HEK293 (cell line): ENCODE measurements at regions not wholly inside any gene's neighbourhood (a gene's known extent, or its start where the extent isn't known, plus 50 kb on each side); places are given as distances from the start of the nearest gene placed in this dataset.

Experiments used
- CTCF ChIA-PET: fragments of 350-600 bp; formaldehyde crosslinking; extraction: SDS; loops from one replicate; lab custom pipeline; 2021; ENCODE audit warnings: antibody characterized with exemption; lab: Yijun Ruan, JAX
- POLR2A ChIA-PET: fragments of 300-600 bp; formaldehyde crosslinking; extraction: SDS; loops from one replicate; lab custom pipeline; 2020; ENCODE audit warnings: antibody characterized with exemption, inconsistent platforms; lab: Yijun Ruan, JAX
- H3K27ac ChIP-seq: fragments of 200-500 bp; sonication (Bioruptor generic); 2 replicates; pipeline ENCODE4 v1.5.1; 2014; ENCODE audit warnings: low read depth, low read length, control low read depth, inconsistent platforms; ENCODE audit errors: extremely low read depth
- H3K36me3 ChIP-seq, 2 experiments: fragments of 200-500 bp in 1 of 2; sonication (Bioruptor generic) in 1 of 2; 1 replicate in 1 of 2; 2 replicates in 1 of 2; pipeline ENCODE4 v1.5.1; 2014 to 2017; ENCODE audit warnings: inconsistent platforms in 2 of 2, low read length in 2 of 2; ENCODE audit not compliant: control insufficient read depth in 2 of 2, insufficient read depth in 1 of 2
- H3K4me1 ChIP-seq: fragments of 200-500 bp; sonication (Bioruptor generic); 2 replicates; pipeline ENCODE4 v1.5.1; 2014; ENCODE audit warnings: mild to moderate bottlenecking, low read length, inconsistent platforms; ENCODE audit not compliant: control insufficient read depth, insufficient read depth
- H3K4me3 ChIP-seq: 2 replicates; pipeline ENCODE4 v1.5.1; 2011; ENCODE audit warnings: low read depth, mild to moderate bottlenecking, control low read depth, low read length, moderate library complexity
- H3K9me3 ChIP-seq: fragments of 200-500 bp; sonication (Bioruptor generic); 2 replicates; pipeline ENCODE4 v1.5.1; 2014; ENCODE audit warnings: low read depth, low read length, inconsistent platforms; ENCODE audit not compliant: control insufficient read depth, insufficient read depth
- HOXD13 ChIP-seq: sonication (generic); formaldehyde crosslinking; IDR thresholded peaks from 2 replicates; pipeline ENCODE4 v1.8.0; 2022; ENCODE audit warnings: missing genetic modification reagents, borderline replicate concordance
- PRDM2 ChIP-seq: fragments of 450-650 bp; formaldehyde crosslinking; IDR thresholded peaks from 2 replicates; pipeline ENCODE4 v1.5.1; 2016; ENCODE audit warnings: missing biosample characterization, missing genetic modification characterization, borderline replicate concordance
- REPIN1 ChIP-seq: fragments of 450-650 bp; formaldehyde crosslinking; IDR thresholded peaks from 2 replicates; pipeline ENCODE4 v1.5.1; 2017; ENCODE audit warnings: missing biosample characterization, missing genetic modification characterization, low read depth
- TRIM28 ChIP-seq: IDR thresholded peaks from 2 replicates; pipeline ENCODE4 v1.6.1; 2011; ENCODE audit warnings: low read length, control low read depth, borderline replicate concordance
- ZNF211 ChIP-seq: fragments of 450-650 bp; formaldehyde crosslinking; IDR thresholded peaks from 2 replicates; pipeline ENCODE4 v1.5.1; 2016; ENCODE audit warnings: low read depth, missing biosample characterization, missing genetic modification characterization
- ZNF26 ChIP-seq: fragments of 450-650 bp; formaldehyde crosslinking; IDR thresholded peaks from 2 replicates; pipeline ENCODE4 v1.5.1; 2016; ENCODE audit warnings: missing biosample characterization, missing genetic modification characterization
- ZNF324 ChIP-seq: fragments of 450-650 bp; formaldehyde crosslinking; IDR thresholded peaks from 2 replicates; pipeline ENCODE4 v1.5.1; 2016; ENCODE audit warnings: missing biosample characterization, missing genetic modification characterization
- ZNF335 ChIP-seq: fragments of 450-650 bp; formaldehyde crosslinking; conservative IDR thresholded peaks from 2 replicates; pipeline ENCODE4 v1.5.1; 2016; ENCODE audit warnings: missing biosample characterization, missing genetic modification characterization
- ZNF354C ChIP-seq: fragments of 450-650 bp; formaldehyde crosslinking; IDR thresholded peaks from 2 replicates; pipeline ENCODE4 v1.5.1; 2016; ENCODE audit warnings: missing biosample characterization, missing genetic modification characterization, low read depth, borderline replicate concordance
- ZNF433 ChIP-seq: fragments of 450-650 bp; formaldehyde crosslinking; IDR thresholded peaks from 2 replicates; pipeline ENCODE4 v1.5.1; 2016; ENCODE audit warnings: missing biosample characterization, missing genetic modification characterization, low read depth
- ZNF510 ChIP-seq: fragments of 450-650 bp; formaldehyde crosslinking; IDR thresholded peaks from 2 replicates; pipeline ENCODE4 v1.5.1; 2018; ENCODE audit warnings: mild to moderate bottlenecking, missing genetic modification characterization, missing biosample characterization; ENCODE audit not compliant: insufficient replicate concordance
- ZNF548 ChIP-seq: fragments of 450-650 bp; formaldehyde crosslinking; IDR thresholded peaks from 2 replicates; pipeline ENCODE4 v1.5.1; 2016; ENCODE audit warnings: missing biosample characterization, missing genetic modification characterization
- ZNF677 ChIP-seq: fragments of 450-650 bp; IDR thresholded peaks from 2 replicates; pipeline ENCODE4 v1.5.0; 2018; ENCODE audit warnings: missing biosample characterization, mild to moderate bottlenecking, missing genetic modification characterization, moderate library complexity
- ZNF76 ChIP-seq: fragments of 450-650 bp; formaldehyde crosslinking; IDR thresholded peaks from 2 replicates; pipeline ENCODE4; 2016; ENCODE audit warnings: low read depth, missing biosample characterization, missing genetic modification characterization, borderline replicate concordance
- ZNF791 ChIP-seq: fragments of 450-650 bp; formaldehyde crosslinking; IDR thresholded peaks from 2 replicates; pipeline ENCODE4 v1.5.1; 2016; ENCODE audit warnings: missing biosample characterization, missing genetic modification characterization
- ZNF843 ChIP-seq: fragments of 450-650 bp; formaldehyde crosslinking; IDR thresholded peaks from 2 replicates; pipeline ENCODE4 v1.5.1; 2016; ENCODE audit warnings: missing biosample characterization, missing genetic modification characterization
- ZSCAN16 ChIP-seq: fragments of 450-650 bp; formaldehyde crosslinking; IDR thresholded peaks from 2 replicates; pipeline ENCODE4 v1.5.1; 2016; ENCODE audit warnings: missing biosample characterization, missing genetic modification characterization
- ZSCAN23 ChIP-seq: fragments of 450-650 bp; formaldehyde crosslinking; IDR thresholded peaks from 2 replicates; pipeline ENCODE4 v1.5.1; 2016; ENCODE audit warnings: missing biosample characterization, missing genetic modification characterization
- ZSCAN5A ChIP-seq: fragments of 450-650 bp; formaldehyde crosslinking; IDR thresholded peaks from 2 replicates; pipeline ENCODE4 v1.5.1; 2016; ENCODE audit warnings: missing biosample characterization, missing genetic modification characterization
- TF ChIP-seq, protein P1 (sequence below): fragments of 450-650 bp; formaldehyde crosslinking; IDR thresholded peaks from 2 replicates; pipeline ENCODE4 v1.5.1; 2016; ENCODE audit warnings: missing biosample characterization, missing genetic modification characterization
- TF ChIP-seq, protein P2 (sequence below): fragments of 450-650 bp; formaldehyde crosslinking; IDR thresholded peaks from 2 replicates; pipeline ENCODE4 v1.5.1; 2017; ENCODE audit warnings: missing biosample characterization, missing genetic modification characterization

DNA sequence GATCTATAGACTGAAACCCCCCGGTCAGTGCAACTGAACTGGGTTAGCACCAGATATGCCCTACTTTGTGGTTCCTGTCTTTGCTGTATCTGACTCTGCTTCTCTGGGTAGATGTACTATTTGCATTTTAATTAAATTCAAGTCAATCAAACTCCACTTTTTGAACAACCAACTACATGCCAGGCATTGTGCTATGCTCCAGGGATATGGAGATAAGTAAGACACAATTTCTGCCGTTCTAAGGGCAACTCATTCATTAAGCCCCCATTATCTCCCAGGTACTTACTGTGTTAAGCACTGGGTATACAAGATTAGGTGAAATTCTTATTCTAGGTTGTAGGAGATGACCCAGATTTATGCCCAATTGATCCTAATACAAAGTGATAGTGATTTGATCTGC lies 62.7 kb upstream of the JDP2 start:
- Histone ChIP-seq H3K36me3 (no peaks in the 10 kb centered on the region), H3K4me3 (no peak overlapping the region), H3K9me3 (no peaks in the 10 kb centered on the region), H3K27ac (no peak overlapping the region), H3K4me1 (no peaks in the 10 kb centered on the region)
- POLR2A ChIA-PET, result no interaction called here
- CTCF ChIA-PET, result no interaction called here
- TF ChIP-seq ZNF677 (tag by site-specific recombination), result no peak
- TF ChIP-seq ZNF26, result no peak
- no peak for TF ChIP-seq ZNF433
- no peak for TF ChIP-seq ZSCAN23 (tag by site-specific recombination)
- no peak for TF ChIP-seq ZNF354C
- TF ChIP-seq PRDM2 (tag by site-specific recombination), result no peak
- TF ChIP-seq, protein P1, sequence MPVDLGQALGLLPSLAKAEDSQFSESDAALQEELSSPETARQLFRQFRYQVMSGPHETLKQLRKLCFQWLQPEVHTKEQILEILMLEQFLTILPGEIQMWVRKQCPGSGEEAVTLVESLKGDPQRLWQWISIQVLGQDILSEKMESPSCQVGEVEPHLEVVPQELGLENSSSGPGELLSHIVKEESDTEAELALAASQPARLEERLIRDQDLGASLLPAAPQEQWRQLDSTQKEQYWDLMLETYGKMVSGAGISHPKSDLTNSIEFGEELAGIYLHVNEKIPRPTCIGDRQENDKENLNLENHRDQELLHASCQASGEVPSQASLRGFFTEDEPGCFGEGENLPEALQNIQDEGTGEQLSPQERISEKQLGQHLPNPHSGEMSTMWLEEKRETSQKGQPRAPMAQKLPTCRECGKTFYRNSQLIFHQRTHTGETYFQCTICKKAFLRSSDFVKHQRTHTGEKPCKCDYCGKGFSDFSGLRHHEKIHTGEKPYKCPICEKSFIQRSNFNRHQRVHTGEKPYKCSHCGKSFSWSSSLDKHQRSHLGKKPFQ (tag by site-specific recombination), result no peak
- no peak for TF ChIP-seq ZNF335

DNA sequence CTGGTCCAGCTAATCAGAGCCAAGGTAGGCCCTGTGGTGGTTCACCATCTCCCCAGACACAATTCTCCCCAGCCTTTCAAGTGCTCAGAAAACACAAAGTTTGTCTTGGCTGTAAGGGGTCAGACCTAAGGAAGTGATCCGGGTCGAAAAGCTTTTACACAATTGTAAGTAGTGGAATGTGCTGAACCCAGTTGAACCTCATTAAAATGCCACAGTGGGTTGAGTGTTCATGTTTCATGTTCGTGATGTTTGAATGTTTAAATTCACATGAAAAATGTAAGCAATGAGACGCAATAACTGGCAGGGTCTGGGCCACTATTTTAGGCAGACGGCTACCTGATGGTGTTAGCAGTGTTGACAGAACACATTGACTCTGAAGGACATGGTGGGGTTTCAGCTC lies 60.9 kb upstream of the JDP2 start:
- POLR2A ChIA-PET, result no interaction called here
- Histone ChIP-seq H3K4me1 (no peaks in the 10 kb centered on the region), H3K27ac (no peak overlapping the region), H3K9me3 (no peaks in the 10 kb centered on the region), H3K4me3 (no peak overlapping the region), H3K36me3 (no peaks in the 10 kb centered on the region)
- TF ChIP-seq TRIM28 (no peak), ZNF335 (no peak), ZNF324 (tag by site-specific recombination) (no peak), ZNF843 (no peak), ZNF548 (tag by site-specific recombination) (no peak)
- CTCF ChIA-PET, result interaction anchor here (0.5 to 1.1 kb wide), 2 partner anchors 30 to 70 kb away, joined by 4 to 5 read pairs; no protein-coding TSS in a partner anchor

GRCh38 chr14:75368333-75368732 lies 59.5 kb upstream of the JDP2 start:
- ChIA-PET CTCF (interaction anchor here (0.8 to 1.2 kb wide), 2 partner anchors 27 to 48 kb away, joined by 3 read pairs; no protein-coding TSS in a partner anchor), POLR2A (no interaction called here)
- no peak overlapping the region for H3K27ac ChIP-seq
- H3K4me3 ChIP-seq, result no peak overlapping the region
- no peaks in the 10 kb centered on the region for H3K9me3 ChIP-seq
- no peaks in the 10 kb centered on the region for H3K36me3 ChIP-seq
- H3K4me1 ChIP-seq, result no peaks in the 10 kb centered on the region
- TF ChIP-seq ZNF791 (tag by site-specific recombination), result no peak
- no peak for TF ChIP-seq ZSCAN5A (tag by site-specific recombination)
- no peak for TF ChIP-seq ZNF510 (tag by site-specific recombination)
- TF ChIP-seq, protein P2, sequence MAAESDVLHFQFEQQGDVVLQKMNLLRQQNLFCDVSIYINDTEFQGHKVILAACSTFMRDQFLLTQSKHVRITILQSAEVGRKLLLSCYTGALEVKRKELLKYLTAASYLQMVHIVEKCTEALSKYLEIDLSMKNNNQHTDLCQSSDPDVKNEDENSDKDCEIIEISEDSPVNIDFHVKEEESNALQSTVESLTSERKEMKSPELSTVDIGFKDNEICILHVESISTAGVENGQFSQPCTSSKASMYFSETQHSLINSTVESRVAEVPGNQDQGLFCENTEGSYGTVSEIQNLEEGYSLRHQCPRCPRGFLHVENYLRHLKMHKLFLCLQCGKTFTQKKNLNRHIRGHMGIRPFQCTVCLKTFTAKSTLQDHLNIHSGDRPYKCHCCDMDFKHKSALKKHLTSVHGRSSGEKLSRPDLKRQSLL (tag by site-specific recombination), result no peak
- TF ChIP-seq REPIN1 (tag by site-specific recombination), result no peak
- no peak for TF ChIP-seq ZNF76 (tag by site-specific recombination)
- no peak for TF ChIP-seq HOXD13 (CRISPR knock-in tag)
- TF ChIP-seq ZSCAN16 (tag by site-specific recombination), result no peak
- TF ChIP-seq ZNF211 (tag by site-specific recombination), result no peak
